ENCODE measurements at regions not wholly inside any gene's neighbourhood (a gene's known extent, or its start where the extent isn't known, plus 50 kb on each side); places are given as distances from the start of the nearest gene placed in this dataset.

DNA sequence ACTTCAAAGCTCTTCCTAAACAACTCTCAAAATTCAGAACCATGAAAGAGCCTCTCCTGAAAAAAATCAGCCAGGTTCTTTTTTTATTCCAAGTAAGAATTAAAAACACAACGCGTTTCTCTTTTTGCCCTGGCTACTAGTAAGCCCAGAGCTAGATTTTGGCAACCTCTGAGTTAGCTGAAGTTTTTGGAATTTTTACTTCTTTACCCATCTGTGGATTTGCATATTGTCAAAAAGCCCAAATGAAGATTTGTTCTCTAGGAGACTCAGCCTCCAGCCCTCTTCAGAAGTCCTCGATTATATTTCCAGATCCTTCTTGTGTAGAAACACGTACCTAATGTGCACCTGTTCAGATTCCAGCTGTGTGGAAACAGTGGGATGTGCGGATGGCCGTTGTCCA is 517.9 kb downstream of the TBC1D22A start:
- RAD21 ChIA-PET (ENCODE audit: low non-redundant PET in 1 of 2, low total read pairs in 2 of 2, uncharacterized antibody in 2 of 2, unreplicated experiment in 2 of 2) = no interaction called here
- Histone ChIP-seq H3K36me3 (ENCODE audit: control insufficient read depth in 1 of 2, insufficient read depth in 2 of 2, low read length in 2 of 2) (no peaks in the 10 kb centered on the region), H2AFZ (ENCODE audit: low read depth, low read length, poor library complexity, severe bottlenecking) (no peak overlapping the region), H3K9me3 (ENCODE audit: control insufficient read depth in 1 of 2, insufficient read depth in 1 of 2, low read depth in 1 of 2, low read length in 2 of 2) (no peaks in the 10 kb centered on the region), H3K27me3 (ENCODE audit: insufficient read depth, low read length) (peaks cover 7% of the 10 kb centered on the region; the same call in 1 of the 2 replicates), H3K9me2 (ENCODE audit: insufficient read depth) (no peaks in the 10 kb centered on the region), H3K9ac (ENCODE audit: low read length) (no peak overlapping the region), H4K20me1 (ENCODE audit: insufficient read depth) (no peaks in the 10 kb centered on the region), H3K79me2 (ENCODE audit: insufficient read depth, low read length) (no peaks in the 10 kb centered on the region), H3K27ac (ENCODE audit: low read depth, low read length) (no peak overlapping the region), H3K4me1 (ENCODE audit: control insufficient read depth in 1 of 2, insufficient read depth in 2 of 2, low read length in 2 of 2) (peaks cover 13 to 17% of the 10 kb centered on the region in 2 experiments), H3K4me3 (replicated peaks in 1 of 2; ENCODE audit: low read depth in 1 of 2, low read length in 2 of 2) (no peak overlapping the region), H3K4me2 (ENCODE audit: low read length) (no peak overlapping the region)
- CTCF ChIA-PET = no interaction called here
- intact Hi-C loops (cut with micrococcal nuclease) = no loop called here
- DNase-seq (ENCODE audit: low read depth, low spot score) = no peak
- no TSS peak for BruUV-seq (replicated peaks)
- TF ChIP-seq CEBPB (IDR thresholded peaks at IDR 0.05; ENCODE audit: low read depth) = no peak
- no peak for TF ChIP-seq SIN3A (IDR thresholded peaks at IDR 0.05; ENCODE audit: low read depth)
- TF ChIP-seq CBX3 (IDR thresholded peaks at IDR 0.05; ENCODE audit: low read depth) = no peak
- TF ChIP-seq POLR2A (IDR thresholded peaks at IDR 0.05; ENCODE audit: borderline replicate concordance, extremely low read depth, insufficient read depth, insufficient read length) = no peak
- TF ChIP-seq FOSL1 (IDR thresholded peaks at IDR 0.05; ENCODE audit: low read depth) = no peak
- no peak for TF ChIP-seq JUND (IDR thresholded peaks at IDR 0.05)
- TF ChIP-seq, protein P1, sequence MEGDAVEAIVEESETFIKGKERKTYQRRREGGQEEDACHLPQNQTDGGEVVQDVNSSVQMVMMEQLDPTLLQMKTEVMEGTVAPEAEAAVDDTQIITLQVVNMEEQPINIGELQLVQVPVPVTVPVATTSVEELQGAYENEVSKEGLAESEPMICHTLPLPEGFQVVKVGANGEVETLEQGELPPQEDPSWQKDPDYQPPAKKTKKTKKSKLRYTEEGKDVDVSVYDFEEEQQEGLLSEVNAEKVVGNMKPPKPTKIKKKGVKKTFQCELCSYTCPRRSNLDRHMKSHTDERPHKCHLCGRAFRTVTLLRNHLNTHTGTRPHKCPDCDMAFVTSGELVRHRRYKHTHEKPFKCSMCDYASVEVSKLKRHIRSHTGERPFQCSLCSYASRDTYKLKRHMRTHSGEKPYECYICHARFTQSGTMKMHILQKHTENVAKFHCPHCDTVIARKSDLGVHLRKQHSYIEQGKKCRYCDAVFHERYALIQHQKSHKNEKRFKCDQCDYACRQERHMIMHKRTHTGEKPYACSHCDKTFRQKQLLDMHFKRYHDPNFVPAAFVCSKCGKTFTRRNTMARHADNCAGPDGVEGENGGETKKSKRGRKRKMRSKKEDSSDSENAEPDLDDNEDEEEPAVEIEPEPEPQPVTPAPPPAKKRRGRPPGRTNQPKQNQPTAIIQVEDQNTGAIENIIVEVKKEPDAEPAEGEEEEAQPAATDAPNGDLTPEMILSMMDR (IDR thresholded peaks at IDR 0.05 in 2 of 3, conservative IDR thresholded peaks at IDR 0.05 in 1 of 3; ENCODE audit: borderline replicate concordance in 1 of 3, insufficient read depth in 1 of 3, low read depth in 2 of 3, low read length in 2 of 3) = no peak
- TF ChIP-seq ELF1 (IDR thresholded peaks at IDR 0.05; ENCODE audit: borderline replicate concordance, low read depth) = no peak
- no peak for TF ChIP-seq SP1 (IDR thresholded peaks at IDR 0.05; ENCODE audit: low read depth)
- TF ChIP-seq, protein P2, sequence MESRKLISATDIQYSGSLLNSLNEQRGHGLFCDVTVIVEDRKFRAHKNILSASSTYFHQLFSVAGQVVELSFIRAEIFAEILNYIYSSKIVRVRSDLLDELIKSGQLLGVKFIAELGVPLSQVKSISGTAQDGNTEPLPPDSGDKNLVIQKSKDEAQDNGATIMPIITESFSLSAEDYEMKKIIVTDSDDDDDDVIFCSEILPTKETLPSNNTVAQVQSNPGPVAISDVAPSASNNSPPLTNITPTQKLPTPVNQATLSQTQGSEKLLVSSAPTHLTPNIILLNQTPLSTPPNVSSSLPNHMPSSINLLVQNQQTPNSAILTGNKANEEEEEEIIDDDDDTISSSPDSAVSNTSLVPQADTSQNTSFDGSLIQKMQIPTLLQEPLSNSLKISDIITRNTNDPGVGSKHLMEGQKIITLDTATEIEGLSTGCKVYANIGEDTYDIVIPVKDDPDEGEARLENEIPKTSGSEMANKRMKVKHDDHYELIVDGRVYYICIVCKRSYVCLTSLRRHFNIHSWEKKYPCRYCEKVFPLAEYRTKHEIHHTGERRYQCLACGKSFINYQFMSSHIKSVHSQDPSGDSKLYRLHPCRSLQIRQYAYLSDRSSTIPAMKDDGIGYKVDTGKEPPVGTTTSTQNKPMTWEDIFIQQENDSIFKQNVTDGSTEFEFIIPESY (IDR thresholded peaks at IDR 0.05; ENCODE audit: extremely low read depth, insufficient replicate concordance, low read length) = no peak
- no peak for TF ChIP-seq YY1 (IDR thresholded peaks at IDR 0.05; ENCODE audit: extremely low read depth, insufficient replicate concordance, low read depth, low read length)
- TF ChIP-seq ZFX (IDR thresholded peaks at IDR 0.05) = no peak
- POLR2A ChIA-PET = interaction anchor here (0.8 kb wide), 1 partner anchor 12 kb away, joined by 4 read pairs; no protein-coding TSS in a partner anchor
- ATAC-seq = no peak
